ENCODE measurements at regions not wholly inside any gene's neighbourhood (a gene's known extent, or its start where the extent isn't known, plus 50 kb on each side); places are given as distances from the start of the nearest gene placed in this dataset.

DNA sequence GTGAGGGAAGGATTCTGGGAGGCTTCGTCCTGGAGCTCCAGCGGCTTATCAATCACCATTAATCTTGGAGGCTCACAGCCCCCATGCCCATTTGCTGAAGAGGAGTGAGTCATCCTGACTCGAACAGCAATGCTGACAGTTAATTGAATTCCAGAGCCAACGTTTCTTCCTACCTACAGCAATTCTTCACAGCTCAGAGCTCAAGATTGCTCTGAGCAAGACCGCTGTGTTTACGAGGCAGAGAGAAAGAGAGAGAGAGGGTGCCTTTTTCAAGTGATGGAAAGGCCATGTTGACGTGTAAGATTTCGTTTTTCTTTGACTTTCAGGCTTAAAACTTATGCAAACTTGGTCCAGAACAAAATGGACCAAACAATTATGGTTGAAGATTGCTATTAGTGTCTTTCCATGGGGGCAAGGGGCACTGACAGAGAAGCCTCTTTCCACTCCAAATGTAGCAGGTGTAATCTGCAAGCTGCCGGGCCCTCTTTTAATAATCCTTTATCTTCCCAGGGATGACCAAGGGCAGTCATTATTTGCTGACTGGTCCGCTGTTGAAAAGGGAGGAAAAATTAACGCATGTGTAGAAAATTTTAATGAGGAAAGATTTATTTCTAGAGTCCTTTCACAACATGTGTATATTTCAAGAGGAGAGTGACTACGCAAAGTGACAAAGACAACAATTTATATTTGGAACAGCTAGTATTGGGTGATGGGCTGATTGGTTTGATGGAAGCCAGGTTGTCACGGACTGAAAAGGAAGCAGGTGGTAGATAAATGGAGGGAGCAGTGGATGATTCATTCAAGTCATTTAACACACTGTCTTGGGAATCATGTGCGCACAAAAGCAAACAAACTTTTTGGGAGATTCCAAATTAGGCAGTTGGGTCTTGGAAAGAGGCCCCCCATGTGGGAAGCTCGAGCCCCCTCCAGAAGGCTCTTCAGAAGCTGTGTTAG lies 136.1 kb upstream of the IRF2BP2 start (continued):
- TF ChIP-seq NCOA4 (IDR thresholded peaks at IDR 0.05; ENCODE audit: partially characterized antibody): no peak
- no peak for TF ChIP-seq TCF7L2 (IDR thresholded peaks at IDR 0.05; ENCODE audit: low read depth, low read length)
- TF ChIP-seq, protein P1, sequence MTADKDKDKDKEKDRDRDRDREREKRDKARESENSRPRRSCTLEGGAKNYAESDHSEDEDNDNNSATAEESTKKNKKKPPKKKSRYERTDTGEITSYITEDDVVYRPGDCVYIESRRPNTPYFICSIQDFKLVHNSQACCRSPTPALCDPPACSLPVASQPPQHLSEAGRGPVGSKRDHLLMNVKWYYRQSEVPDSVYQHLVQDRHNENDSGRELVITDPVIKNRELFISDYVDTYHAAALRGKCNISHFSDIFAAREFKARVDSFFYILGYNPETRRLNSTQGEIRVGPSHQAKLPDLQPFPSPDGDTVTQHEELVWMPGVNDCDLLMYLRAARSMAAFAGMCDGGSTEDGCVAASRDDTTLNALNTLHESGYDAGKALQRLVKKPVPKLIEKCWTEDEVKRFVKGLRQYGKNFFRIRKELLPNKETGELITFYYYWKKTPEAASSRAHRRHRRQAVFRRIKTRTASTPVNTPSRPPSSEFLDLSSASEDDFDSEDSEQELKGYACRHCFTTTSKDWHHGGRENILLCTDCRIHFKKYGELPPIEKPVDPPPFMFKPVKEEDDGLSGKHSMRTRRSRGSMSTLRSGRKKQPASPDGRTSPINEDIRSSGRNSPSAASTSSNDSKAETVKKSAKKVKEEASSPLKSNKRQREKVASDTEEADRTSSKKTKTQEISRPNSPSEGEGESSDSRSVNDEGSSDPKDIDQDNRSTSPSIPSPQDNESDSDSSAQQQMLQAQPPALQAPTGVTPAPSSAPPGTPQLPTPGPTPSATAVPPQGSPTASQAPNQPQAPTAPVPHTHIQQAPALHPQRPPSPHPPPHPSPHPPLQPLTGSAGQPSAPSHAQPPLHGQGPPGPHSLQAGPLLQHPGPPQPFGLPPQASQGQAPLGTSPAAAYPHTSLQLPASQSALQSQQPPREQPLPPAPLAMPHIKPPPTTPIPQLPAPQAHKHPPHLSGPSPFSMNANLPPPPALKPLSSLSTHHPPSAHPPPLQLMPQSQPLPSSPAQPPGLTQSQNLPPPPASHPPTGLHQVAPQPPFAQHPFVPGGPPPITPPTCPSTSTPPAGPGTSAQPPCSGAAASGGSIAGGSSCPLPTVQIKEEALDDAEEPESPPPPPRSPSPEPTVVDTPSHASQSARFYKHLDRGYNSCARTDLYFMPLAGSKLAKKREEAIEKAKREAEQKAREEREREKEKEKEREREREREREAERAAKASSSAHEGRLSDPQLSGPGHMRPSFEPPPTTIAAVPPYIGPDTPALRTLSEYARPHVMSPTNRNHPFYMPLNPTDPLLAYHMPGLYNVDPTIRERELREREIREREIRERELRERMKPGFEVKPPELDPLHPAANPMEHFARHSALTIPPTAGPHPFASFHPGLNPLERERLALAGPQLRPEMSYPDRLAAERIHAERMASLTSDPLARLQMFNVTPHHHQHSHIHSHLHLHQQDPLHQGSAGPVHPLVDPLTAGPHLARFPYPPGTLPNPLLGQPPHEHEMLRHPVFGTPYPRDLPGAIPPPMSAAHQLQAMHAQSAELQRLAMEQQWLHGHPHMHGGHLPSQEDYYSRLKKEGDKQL (CRISPR knock-in tag; IDR thresholded peaks at IDR 0.05; ENCODE audit: borderline replicate concordance): no peak
- TF ChIP-seq MAZ (CRISPR knock-in tag; conservative IDR thresholded peaks at IDR 0.05 in 1 of 2, IDR thresholded peaks at IDR 0.05 in 1 of 2): peak in 1 of 2 experiments; percentile 69; a peak in 2 of 4 replicates
- TF ChIP-seq ZFP30 (CRISPR knock-in tag; IDR thresholded peaks at IDR 0.05; ENCODE audit: borderline replicate concordance): no peak
- TF ChIP-seq, protein P2, sequence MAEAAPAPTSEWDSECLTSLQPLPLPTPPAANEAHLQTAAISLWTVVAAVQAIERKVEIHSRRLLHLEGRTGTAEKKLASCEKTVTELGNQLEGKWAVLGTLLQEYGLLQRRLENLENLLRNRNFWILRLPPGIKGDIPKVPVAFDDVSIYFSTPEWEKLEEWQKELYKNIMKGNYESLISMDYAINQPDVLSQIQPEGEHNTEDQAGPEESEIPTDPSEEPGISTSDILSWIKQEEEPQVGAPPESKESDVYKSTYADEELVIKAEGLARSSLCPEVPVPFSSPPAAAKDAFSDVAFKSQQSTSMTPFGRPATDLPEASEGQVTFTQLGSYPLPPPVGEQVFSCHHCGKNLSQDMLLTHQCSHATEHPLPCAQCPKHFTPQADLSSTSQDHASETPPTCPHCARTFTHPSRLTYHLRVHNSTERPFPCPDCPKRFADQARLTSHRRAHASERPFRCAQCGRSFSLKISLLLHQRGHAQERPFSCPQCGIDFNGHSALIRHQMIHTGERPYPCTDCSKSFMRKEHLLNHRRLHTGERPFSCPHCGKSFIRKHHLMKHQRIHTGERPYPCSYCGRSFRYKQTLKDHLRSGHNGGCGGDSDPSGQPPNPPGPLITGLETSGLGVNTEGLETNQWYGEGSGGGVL (CRISPR knock-in tag; IDR thresholded peaks at IDR 0.05): no peak
- no peak for TF ChIP-seq NR2F6 (CRISPR knock-in tag; IDR thresholded peaks at IDR 0.05)
- TF ChIP-seq, protein P3, sequence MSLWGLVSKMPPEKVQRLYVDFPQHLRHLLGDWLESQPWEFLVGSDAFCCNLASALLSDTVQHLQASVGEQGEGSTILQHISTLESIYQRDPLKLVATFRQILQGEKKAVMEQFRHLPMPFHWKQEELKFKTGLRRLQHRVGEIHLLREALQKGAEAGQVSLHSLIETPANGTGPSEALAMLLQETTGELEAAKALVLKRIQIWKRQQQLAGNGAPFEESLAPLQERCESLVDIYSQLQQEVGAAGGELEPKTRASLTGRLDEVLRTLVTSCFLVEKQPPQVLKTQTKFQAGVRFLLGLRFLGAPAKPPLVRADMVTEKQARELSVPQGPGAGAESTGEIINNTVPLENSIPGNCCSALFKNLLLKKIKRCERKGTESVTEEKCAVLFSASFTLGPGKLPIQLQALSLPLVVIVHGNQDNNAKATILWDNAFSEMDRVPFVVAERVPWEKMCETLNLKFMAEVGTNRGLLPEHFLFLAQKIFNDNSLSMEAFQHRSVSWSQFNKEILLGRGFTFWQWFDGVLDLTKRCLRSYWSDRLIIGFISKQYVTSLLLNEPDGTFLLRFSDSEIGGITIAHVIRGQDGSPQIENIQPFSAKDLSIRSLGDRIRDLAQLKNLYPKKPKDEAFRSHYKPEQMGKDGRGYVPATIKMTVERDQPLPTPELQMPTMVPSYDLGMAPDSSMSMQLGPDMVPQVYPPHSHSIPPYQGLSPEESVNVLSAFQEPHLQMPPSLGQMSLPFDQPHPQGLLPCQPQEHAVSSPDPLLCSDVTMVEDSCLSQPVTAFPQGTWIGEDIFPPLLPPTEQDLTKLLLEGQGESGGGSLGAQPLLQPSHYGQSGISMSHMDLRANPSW (CRISPR knock-in tag; IDR thresholded peaks at IDR 0.05): no peak
- no peak for TF ChIP-seq SRSF9 (IDR thresholded peaks at IDR 0.05; ENCODE audit: borderline replicate concordance, low read depth, low read length)
- TF ChIP-seq, protein P4, sequence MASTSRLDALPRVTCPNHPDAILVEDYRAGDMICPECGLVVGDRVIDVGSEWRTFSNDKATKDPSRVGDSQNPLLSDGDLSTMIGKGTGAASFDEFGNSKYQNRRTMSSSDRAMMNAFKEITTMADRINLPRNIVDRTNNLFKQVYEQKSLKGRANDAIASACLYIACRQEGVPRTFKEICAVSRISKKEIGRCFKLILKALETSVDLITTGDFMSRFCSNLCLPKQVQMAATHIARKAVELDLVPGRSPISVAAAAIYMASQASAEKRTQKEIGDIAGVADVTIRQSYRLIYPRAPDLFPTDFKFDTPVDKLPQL (IDR thresholded peaks at IDR 0.05; ENCODE audit: extremely low read depth, insufficient read length): no peak
- no peak for TF ChIP-seq HDAC2 (IDR thresholded peaks at IDR 0.05)
- TF ChIP-seq ZNF311 (CRISPR knock-in tag; IDR thresholded peaks at IDR 0.05): 0 out of 2 replicates have a peak, but pooled peaks have one; percentile 19
- TF ChIP-seq RAD21 (CRISPR knock-in tag; conservative IDR thresholded peaks at IDR 0.05 in 1 of 2, IDR thresholded peaks at IDR 0.05 in 1 of 2): peak in 1 of 2 experiments; percentile 35; a peak in 2 of 4 replicates
- TF ChIP-seq ZNF444 (CRISPR knock-in tag; IDR thresholded peaks at IDR 0.05): no peak
- TF ChIP-seq ZNF589 (CRISPR knock-in tag; IDR thresholded peaks at IDR 0.05; ENCODE audit: low read depth): 0 out of 2 replicates have a peak, but pooled peaks have one; percentile 38

All from K562 (cell line).